Inflammatory macrophage (primary cell): ENCODE measurements at regions not wholly inside any gene's neighbourhood (a gene's known extent, or its start where the extent isn't known, plus 50 kb on each side); places are given as distances from the start of the nearest gene placed in this dataset.

Source experiments
- DNase-seq, 2 donors: peaks; one replicate each; pipeline ENCODE4 v3.0.0-alpha.2; 2020 to 2022

DNA sequence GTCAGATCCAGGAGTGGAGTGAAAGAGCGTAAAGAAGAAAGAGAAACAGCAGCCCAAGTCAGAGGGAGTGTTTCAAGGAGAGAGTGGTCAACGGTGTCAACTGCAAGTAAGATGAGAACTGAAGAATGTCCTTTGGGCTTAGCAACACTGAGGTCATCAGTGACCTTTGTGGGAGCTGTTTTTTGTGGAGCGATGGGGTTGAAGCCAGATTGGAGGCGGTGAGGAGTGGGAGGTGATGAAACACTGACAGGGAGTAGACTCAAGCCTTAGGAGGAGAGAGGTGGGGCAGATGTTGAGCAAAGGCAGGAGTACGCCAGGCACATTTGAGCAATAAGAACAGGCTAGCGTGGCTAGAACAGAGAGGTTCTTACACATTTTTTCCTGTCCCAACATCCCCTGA lies 103.7 kb upstream of the GNAO1 start:
- no peak for DNase-seq

DNA sequence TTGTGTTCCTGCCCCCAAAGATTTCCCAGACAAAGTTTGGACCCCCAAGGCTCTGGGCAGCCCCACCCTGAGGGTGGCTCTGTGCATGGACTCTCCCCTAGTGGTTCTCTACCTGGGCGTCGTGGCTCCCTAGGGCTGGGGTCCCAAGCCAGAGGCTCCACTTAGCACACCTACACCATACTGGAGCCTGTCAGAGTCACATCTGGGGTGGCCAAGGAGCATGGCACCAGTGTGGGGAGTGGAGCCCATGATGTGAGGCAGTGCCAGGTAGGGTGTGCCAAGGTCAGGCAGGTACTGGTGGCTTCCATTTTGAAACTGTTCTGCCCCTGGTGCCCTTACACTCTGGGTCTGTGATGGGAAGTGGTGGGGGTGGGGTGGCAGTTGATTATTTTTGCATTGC lies 109.9 kb upstream of the GNAO1 start:
- no peak for DNase-seq

DNA sequence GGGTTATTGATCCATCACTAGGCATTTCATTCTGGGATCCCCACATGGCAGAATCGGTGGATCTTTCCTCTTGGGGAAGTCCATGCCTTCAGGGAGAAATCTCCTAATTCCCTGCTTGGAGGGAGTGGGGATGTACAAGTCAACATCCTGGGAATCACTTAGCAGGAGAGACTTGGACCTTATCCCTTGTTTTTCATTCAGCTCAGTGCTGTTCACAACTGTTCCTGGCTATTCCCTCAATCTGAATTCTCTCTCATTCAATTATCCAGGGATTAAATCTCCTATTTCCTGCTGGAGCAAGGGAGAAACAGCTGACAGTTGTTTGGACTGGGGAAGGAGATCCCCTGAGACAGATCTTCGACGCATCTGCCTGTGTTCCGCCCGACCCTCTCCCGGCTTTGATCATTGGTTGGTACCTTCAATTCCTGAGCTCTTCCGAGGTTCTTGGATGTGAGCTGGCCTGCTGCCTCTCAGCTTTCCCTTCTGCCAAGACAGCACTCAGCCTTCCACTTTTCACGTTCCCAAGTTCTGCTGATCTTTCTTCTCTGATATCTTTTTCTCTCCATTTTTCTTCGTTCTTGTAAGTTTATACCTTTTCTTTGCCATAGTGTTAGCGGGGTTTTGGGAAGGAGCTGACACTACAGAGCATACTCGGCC lies 115.4 kb upstream of the GNAO1 start:
- DNase-seq, result no peak

DNA sequence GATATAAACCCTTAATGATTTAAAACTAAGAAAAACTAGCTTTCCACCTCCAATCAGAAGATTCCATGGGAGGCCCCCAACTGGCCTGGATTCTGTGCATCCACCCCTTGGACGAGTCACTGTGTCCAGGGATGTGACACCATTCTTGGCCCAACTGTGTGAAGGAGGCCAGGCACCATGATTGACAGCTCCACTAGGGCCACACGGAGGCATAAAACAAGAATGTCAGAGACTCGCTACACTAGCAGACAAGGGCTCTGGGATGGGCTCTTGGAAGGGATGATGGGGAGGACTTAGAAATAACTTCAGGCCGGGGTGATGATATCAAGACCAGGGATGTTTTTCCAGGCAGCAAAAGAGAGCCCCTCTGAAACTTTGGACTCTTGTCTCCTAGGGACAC lies 117.8 kb upstream of the GNAO1 start:
- DNase-seq, result no peak

DNA sequence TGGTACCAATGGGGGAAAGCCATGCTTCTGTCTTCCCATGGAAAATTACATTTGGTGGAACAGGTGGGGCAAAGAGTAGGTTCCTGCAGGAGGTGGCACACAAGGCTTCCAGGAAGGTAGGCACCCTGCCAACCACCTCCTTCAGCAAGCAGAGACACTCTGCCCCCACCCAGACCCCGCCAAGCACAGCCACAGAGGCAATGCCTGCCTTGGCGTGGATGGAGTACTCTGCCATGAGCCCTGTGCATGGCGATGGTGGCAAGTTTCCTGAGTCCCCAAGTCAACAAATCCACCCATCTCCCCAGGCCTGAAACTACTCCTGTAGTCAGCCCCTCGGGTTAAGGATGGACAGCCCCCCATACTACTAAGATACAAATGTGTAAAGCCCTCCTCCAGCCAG lies 119.2 kb upstream of the GNAO1 start:
- no peak for DNase-seq

DNA sequence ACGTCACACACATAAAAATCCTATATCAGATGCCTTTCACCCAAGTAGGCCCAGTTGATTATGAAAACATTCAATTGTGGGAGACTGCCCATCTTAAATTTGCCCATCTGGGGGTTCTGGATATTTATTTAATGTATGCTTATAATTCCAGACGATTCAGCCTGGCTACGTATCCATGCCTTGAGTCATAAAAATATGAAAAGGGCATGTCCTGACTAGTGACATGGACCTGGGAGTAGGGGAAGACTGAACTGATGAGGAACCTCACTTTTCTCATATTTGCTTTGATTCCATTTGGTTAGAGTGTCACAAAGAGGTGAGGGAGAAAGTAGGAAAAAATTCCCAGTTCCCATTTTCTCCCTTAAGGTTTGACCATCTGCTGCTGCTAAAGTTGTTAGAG lies 122.5 kb upstream of the GNAO1 start:
- no peak for DNase-seq

DNA sequence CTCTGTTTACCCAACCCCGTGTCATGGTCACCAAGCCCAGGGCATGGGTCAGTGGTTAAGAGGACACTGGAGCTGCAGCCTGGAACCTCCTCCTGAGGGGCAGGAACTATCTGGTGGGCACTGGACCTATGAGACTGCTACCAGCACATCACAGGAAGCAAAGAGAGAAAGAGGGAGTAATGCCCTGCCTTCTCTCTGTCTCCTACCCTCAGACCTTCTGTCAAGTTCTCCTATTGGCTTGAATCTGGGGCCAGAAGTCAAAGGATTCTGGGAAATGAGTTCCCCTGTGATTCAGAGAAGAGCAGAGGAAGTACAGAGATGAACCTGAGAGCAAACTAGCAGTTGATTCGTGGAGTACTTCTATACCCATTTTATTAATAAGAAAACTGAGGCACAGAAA lies 123.0 kb upstream of the GNAO1 start:
- peak in 1 of 2 donors; percentile 24 for DNase-seq

DNA sequence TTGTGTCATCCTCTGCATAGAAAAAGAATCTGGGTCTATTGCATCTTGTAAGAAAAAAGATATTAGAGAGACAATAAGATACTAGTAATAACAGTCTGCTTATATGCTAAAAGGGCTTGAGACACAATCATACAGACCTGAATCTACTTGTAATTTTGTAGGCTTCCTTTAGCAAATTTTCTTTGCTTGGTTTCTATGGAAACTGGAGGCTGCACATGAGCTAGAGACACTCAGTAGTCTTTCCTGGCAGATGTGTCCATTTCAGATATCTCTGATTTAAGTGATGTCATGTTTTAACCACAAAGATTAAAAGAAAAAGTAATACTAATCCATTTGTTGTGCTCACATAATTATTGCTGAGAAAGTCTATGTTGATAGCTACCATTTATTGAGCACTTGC lies 123.9 kb upstream of the GNAO1 start:
- DNase-seq, result no peak

DNA sequence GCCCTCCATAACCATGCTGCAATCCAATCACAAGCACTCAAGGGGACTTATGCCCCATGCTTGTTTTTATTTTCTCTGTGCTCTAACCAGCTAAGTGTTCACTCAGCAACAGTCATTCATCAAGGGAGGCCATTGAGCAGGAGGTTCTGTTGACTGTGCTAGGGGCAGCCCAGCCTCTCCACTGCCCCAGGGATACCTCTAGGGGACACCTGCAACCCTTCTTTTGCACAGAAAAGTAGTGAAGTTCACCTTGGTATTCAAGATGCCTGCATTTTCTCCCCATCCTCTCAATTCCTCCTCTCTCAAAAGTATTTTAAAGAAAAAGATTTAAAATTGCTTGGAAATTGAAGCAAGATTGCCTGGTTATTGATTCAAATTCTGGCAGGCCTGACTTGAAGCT lies 124.7 kb upstream of the GNAO1 start:
- DNase-seq, result no peak

DNA sequence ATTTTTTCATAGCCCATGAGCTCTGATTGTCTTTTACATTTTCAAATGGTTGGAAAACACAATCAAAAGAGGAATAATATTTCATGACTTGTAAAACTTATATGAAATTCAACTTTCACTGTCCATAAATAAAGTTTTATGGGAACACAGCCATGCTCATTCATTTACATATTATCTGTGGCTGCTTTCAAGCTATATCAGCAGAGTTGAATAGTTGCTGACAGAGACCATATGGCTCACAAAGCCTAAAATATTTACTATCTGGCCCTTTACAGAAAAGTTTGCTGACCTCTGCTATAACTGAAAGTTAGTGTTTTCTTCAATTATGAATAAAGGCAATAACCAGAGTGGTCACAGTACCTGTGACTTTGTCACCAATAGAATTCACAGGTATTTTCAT lies 128.2 kb upstream of the GNAO1 start:
- no peak for DNase-seq

DNA sequence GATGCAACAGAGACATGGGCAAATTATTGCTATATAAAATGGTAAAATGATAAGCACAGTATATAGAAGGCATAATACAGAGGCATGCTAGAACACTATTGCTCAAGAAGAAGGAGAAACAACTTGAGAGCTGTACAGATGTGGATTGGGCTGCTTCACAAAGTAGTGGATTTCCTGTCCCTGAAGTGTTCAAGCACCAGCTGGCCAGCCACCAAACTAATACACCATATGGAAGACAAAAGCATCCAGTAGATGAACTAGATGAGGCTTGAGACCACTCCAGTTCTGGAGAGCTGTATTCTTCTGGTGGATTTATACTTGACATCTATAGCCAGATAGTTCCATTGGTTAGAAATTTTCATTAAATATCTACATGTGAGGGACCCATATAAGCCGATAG lies 134.1 kb upstream of the GNAO1 start:
- DNase-seq, result no peak

DNA sequence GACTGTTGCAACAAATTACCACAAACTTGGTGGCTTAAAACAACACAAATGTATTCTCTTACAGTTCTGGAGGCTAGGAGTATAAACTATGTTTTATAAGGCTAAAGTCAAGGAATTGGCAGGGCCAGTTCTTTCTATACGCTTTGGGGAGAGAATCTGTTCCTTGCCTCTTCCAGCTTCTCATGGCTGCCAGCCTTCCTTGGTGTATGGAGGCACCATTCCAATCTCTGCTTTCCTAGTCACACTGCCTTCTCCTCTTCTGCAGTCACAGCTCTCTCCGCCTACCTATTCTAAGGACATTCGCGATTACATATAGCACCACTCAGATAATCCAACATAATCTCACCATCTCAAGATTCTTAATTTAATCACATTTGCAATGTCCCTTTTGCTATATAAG lies 140.4 kb upstream of the GNAO1 start:
- no peak for DNase-seq

DNA sequence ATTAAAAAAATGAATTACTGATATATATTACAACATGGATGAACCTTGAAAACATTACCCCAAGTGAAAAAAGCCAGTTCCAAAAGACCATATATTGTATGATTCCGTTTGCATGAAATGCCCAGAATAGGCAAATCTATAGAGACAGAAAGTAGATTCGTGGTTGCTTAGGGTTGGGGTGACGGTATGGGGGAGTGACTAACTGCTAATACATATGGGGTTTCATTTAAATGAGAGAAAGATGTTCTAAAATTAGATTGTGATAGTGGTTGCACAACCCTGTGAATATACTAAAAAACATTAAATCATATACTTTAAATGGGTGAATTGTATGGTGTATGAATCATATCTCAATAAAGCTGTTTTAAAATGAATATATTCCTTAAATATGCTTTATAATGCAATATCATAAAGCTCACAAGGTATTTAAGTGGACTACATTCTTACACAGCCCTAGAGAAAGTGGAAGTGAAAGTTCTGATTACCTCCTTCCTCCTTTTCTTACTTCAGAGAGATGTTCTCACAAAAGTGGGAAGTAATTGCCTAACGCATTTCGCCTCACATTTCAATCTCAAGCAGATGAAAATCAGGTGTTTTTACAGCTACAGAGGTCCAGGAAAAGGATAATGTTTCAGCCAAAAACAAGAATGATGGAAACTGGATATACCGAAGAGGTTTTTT lies 142.7 kb upstream of the GNAO1 start:
- DNase-seq, result peak; percentile 75 to 85

DNA sequence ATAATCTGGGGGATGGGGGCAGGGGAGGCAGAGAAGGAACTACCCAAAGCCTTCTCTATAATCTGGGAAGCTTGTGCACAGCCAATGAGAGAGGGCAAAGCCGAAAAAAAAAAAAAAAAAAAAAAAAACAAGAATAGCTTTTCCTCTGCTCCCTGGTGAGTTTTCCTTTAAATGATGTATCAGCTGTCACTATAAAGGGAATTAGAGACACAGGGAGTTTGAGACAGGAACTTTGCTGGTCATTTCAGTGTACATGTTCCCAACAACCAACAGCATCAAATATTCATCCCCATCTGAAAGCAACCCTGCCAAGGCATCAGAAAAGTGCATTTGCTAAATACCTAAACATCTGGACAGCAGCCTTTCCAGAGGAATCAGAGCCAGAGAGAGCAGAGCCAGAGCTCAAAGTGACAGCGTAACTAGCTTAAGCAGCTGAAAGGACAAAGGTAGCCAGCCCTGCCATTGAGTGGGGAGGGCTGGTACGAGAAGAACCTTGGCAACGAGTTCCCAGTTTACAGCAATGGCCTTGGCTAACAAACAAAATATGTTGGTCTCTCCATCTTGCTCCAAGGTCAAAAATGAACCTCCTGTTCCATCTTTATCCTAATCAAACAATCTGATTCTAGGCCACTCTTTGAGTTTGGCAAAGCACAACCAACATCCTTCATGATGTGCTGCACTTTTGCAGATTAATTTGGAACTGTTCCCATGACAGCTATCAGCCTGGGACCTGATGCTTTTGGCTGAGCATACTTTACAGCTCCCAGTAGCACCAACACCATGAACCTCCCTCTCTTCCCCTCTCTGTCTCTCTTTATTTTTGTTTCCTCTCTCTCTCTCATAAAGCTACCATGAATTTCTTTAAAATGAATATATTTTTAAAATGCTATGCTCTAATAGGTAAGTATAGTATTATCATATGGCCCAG lies 143.7 kb upstream of the GNAO1 start:
- DNase-seq, result no peak

DNA sequence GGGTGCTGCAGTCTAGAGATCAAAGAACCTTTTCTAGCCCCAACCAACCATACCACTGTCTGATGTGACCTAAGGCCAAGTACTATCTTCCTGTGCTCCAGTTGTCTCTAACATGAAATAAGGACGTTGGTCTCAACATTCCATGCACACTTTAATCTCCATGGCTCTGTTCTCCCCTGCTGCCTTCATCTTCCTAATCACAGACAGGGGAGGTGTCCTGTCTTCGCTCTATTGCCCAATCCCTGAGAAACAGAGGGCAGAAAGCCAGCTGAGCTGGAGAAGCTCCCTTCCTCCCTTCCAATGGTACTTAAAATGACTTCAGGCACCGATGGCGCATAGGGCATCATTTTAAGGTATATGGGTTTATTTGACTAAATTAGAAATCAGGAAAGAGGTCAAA lies 148.9 kb upstream of the GNAO1 start:
- DNase-seq, result no peak

DNA sequence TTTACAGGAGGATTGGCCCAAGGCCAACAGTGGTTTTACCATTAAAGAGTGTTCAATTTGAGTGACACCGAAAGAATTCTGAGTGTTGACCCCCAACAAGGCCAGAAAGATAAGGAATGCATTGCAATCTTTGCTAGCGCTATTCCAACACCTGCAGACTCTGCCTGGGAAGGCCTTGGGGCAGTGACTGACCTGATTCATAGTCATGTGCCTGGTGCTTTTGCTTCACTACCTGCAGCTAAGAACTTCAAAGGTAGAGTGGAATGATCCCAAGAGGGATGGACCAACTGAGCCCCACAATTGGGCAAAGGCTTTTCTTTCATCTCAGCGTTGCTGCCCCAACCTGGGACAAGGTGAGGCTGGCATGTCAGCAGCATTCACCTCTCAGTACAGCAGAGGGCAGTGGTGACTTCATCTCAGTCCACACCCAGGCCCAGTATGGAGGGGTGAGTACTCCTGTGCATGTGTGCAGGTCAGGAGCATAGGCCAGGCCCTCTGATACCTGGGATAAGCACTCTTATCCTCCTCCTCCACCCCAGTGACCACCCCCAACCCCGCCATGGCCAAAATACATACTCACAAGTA lies 149.6 kb upstream of the GNAO1 start:
- DNase-seq, result no peak

DNA sequence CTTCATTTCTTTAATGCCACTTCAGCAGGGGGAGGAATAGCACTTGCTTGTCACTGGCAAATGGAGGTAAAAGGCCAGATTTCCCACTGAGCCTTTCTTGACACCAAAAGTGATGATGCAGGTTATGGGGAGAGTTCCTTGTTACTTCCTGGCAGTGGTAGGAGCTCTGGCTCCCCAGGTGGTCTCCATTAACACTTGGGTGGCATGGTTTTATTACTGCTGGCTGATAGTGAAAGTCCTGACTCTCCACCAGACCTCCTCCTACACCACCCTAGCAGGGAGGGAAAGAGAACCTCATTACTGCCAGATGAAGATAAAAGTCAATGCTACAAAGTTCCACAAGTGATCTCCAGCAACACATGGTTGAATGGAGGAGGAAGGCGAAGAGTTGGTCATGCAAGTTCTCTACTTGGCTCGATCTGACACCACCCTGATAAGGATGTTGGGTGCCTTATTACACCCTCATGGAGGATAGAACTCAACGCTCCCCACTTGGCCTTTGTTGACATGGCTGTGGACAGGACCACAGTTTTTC lies 152.7 kb upstream of the GNAO1 start:
- DNase-seq, result no peak

DNA sequence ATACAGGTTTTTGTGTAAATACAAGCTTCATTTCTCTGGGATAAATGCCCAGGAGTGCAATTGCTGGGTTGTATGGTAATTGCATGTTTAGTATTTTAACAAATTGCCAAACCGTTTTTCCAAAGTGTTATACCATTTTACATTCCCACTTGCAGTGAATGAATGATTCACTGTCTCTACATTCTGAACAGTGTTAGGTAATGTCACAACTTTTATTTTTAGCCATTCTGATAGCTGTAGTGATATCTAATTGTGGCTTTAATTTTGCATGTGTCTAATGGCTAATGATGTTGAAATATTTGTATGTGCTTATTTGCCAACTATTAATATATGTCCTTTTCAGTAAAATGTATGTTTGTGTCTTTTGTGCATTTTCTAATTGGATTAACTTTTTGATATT lies 156.9 kb upstream of the CES5A start:
- no peak for DNase-seq

DNA sequence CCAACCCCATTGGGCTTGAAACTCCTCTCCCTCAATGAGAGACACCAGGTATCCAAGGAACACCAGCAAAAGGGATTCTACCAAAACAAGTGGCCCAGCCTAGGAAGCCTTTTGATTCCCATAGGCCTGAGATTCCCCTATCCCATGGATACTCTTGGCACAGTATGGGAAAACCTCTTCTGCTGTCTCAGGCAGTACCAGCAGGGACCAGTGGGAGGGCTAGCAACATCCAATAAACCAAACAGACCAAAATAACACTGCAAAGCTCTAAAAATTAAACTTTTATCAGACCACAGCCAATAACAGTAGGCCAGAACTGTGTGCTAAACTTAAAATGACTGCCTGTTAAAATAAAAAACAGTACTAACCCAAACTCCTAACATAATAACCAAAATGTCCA lies 153.9 kb upstream of the CES5A start:
- no peak for DNase-seq

DNA sequence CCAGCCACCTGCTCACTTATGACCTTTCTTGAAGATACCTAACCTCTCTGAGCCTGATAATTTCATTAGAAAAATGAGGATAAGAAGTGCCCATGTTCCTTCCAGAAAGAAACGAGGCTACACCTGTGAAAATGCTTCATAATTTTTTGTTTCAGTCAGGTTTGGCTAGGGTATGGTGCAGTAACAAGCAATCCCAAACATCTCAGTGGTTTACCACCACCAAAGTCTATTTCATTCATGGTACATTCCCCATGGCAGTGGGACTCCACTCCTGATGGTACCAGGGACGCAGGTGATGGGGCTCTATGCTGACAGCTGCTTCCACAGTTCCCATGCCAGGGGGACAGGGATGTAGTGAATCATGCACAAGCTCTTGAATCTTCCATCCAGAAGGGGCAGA lies 147.6 kb upstream of the CES5A start:
- no peak for DNase-seq

DNA sequence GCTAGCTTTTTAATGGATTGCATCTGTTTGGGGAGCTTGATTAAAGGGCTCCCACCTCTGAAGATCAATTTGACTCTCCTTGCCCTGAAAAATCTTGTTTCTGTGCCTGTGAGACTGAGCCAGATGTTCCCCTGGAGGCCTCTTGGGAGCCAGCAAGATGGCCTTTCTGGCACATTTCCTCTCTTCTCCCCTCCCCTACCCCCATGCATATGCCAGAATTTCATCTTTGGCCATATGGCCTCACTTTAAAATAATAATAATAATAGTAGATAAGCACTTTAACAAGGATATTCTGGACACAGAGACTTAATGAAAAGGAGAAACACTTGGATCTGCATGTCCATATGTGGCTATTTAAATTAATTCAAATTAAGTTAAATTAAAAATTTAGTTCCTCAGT lies 144.1 kb upstream of the CES5A start:
- no peak for DNase-seq

DNA sequence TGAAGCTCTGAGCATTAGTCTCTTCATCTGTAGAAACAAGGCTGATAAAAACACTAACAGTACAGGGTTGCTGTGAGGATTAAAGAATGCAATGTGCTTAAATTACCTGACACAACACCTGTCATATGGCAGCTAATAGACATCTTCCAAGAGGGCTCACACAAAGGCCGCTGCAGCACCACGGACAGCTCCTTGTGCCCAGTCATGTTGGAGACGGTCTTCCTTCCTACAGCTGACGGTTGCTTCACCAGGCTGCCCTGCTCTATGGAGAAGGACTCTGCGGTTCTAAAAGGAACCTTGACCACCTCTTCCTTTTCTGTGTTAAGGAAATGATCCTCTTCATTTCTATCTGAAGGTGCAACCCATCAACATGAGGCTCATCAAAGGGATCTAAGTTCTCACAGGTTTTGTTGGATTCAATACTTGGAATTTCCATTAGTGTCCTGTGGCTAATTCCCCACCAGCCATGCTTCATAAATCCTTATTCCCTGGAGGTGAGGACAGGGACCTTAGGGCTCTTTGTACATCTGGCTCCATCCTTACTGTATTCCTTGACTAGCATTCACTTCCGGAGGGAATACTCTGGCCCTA lies 138.9 kb upstream of the CES5A start:
- DNase-seq, result peak; percentile 8 to 58

DNA sequence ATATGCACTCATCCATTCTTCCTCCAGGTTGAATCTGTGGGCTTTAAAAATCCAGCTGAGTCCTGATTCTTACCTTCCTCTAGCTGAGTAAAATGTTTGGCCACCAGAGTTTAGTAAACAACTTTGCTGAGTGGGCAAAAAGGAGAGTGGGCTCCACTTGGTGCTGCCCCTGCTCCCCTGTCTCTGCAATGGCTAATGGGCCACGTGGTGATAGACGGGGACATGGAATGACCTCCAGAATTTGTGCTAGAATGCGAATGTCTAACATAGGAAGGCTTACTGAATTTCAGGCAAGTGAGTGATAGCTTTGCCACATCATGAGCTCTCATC lies 137.3 kb upstream of the CES5A start:
- DNase-seq, result no peak
